GM12873 (cell line): ENCODE measurements at regions not wholly inside any gene's neighbourhood (a gene's known extent, or its start where the extent isn't known, plus 50 kb on each side); places are given as distances from the start of the nearest gene placed in this dataset.

Experiments used
- CTCF ChIP-seq: IDR thresholded peaks from 2 replicates; pipeline ENCODE4 v1.5.1; 2012; ENCODE audit warnings: low read depth, mild to moderate bottlenecking, moderate library complexity, low read length, control low read depth; ENCODE audit not compliant: insufficient read depth; ENCODE audit errors: missing control alignments

- TF ChIP-seq CTCF: no peak
Measured at GRCh38 chr13:40247845-40248244, 418.6 kb downstream of the FOXO1 start.

- TF ChIP-seq CTCF: no peak
Measured at GRCh38 chr13:40251343-40252032, 415.0 kb downstream of the FOXO1 start.

- no peak for TF ChIP-seq CTCF
Measured at GRCh38 chr13:40252241-40252640, 414.2 kb downstream of the FOXO1 start.

- no peak for TF ChIP-seq CTCF
Measured at GRCh38 chr13:40252676-40253075, 413.8 kb downstream of the FOXO1 start.

GRCh38 chr13:40254394-40254793 lies 412.0 kb downstream of the FOXO1 start:
- TF ChIP-seq CTCF: no peak

- no peak for TF ChIP-seq CTCF
Measured at GRCh38 chr13:40255551-40255950, 410.9 kb downstream of the FOXO1 start.

GRCh38 chr13:40259899-40260298 lies 406.5 kb downstream of the FOXO1 start:
- TF ChIP-seq CTCF: no peak
